CD4-positive, alpha-beta T cell treated with Interleukin-17A for 1 hour (primary cell): ENCODE measurements at regions not wholly inside any gene's neighbourhood (a gene's known extent, or its start where the extent isn't known, plus 50 kb on each side); places are given as distances from the start of the nearest gene placed in this dataset.
"Not testable (repeated sequence)": the region's sequence is repeated elsewhere in the genome, so short reads cannot be mapped to it uniquely, and the experiment has no call there.

Experiments used
- DNase-seq: peaks from one replicate; pipeline ENCODE4 v3.0.0-alpha.2; 2020

DNA sequence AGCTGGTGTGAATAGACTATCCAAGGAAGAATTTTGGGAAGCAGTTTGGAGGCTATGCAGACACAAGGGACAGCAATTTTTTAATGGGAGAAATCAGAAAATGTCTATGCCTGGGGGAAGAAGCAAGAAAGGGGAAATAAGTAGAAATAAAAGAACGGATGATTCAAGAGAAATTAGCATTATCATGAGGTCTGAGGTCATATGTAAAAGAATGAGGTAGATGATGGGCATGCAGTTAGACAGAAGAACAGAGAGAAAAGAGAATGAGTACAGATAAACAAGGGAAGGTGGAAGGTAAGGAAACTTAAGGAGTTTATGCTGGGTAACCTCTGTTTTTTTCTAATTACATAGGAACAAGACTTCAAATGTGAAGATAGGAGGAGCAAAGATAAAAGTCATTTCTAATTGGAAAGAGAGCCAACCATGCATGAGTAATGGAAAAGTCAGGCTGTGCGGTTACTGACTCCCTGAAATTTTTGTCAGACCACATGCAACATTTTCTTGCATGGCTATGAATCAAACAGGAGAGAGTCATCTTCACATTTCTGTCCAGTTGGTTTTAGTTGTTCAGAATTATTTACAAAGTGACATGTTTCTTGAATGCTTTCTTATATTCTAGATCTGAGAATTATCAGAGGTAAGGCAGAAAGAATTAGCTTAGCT is 101.0 kb upstream of the PIK3R1 start:
- DNase-seq, result no peak

DNA sequence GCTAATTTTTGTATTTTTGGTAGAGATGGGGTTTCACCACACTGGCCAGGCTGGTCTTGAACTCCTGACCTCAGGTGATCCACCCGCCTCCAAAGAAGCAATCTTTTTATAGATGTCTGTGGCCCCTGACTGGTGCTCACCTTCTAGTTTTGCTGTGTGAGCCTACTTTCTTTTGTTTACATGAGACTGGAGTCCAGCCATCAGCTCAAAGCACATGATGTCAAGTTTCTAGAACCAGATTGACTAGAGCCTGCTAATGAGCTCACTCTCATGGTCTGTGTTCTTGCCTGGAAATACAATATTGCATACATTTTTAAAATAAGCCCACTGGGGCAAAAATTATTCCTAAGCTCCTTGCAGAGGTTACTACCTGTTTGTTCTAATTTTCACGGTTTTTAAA is 102.9 kb upstream of the PIK3R1 start:
- DNase-seq, result no peak

DNA sequence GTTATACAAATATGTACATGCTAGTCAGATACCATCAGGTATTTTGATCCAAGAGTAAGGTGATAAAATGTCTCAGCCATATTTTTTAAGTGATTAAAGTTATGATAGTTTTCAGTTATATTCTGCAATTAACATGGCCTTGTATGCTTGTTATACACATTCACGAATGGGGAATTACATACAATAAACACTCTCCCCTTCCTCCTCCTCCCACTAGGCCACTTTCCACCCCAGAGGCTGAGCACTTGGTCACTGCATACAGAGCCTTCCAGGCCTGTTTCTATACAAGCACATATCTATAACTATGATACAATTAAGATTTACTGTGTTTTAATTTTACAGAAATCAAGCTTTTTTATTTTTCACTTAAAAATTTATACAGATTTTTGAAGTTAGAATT is 104.7 kb upstream of the PIK3R1 start:
- DNase-seq, result no peak

DNA sequence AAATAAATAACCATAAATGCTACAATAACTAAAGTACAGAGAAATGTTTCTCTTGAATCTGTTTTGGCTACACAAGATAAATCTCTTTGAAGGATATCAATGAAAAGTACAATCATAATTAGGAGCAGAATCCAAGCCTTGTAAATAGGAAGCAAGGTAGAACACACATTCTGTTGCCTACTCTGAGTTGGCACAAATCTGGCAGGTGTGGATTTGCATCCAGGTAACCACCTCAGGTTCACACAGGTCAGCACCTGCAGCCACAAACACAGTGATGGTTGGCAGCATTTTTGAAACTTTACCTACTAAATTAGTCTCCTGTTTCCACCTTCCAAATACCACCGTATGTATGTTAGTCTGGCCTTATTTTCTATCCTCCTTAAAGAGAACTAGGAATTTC is 105.3 kb upstream of the PIK3R1 start:
- DNase-seq, result no peak

DNA sequence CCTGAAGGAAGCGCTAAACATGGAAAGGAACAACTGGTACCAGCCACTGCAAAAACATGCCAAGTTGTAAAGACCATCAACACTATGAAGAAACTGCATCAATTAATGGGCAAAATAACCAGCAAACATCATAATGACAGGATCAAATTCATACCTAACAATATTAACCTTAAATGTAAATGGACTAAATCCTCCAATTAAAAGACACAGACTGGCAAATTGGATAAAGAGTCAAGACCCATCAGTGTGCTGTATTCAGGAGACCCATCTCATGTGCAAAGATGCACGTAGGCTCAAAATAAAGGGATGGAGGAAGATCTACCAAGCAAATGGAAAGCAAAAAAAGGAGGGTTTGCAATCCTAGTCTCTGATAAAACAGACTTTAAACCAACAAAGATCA is 111.3 kb upstream of the PIK3R1 start:
- DNase-seq, result not testable (repeated sequence)

DNA sequence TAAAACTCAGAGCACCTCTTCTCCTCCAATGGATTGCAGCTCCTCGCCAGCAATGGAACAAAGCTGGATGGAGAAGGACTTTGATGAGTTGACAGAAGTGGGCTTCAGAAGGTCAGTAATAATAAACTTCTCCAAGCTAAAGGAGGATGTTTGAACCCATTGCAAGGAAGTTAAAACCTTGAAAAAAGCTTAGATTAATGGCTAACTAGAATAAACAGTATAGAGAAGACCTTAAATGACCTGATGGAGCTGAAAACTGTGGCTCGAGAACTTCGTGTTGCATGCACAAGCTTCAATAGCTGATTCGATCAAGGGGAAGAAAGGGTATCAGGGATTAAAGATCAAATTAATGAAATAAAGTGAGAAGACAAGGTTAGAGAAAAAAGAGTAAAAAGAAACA is 112.3 kb upstream of the PIK3R1 start:
- DNase-seq, result not testable (repeated sequence)

DNA sequence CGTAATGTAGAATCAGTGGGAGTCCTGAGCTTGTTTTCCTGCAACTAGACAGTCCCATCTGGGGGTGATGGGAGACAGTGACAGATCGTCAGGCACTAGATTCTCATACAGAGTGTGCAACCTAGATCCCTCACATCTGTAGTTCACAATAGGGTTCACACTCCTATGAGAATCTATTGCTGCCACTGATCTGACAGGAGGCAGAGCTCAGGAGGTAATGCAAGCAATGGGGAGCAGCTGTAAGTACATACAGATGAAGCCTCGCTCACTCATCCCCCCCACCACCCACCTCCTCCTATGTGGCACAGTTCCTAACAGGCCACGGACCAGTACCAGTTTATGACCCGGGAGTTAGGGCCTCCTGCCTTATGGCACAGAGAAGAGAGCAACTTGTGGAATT is 116.2 kb upstream of the PIK3R1 start:
- DNase-seq, result no peak

DNA sequence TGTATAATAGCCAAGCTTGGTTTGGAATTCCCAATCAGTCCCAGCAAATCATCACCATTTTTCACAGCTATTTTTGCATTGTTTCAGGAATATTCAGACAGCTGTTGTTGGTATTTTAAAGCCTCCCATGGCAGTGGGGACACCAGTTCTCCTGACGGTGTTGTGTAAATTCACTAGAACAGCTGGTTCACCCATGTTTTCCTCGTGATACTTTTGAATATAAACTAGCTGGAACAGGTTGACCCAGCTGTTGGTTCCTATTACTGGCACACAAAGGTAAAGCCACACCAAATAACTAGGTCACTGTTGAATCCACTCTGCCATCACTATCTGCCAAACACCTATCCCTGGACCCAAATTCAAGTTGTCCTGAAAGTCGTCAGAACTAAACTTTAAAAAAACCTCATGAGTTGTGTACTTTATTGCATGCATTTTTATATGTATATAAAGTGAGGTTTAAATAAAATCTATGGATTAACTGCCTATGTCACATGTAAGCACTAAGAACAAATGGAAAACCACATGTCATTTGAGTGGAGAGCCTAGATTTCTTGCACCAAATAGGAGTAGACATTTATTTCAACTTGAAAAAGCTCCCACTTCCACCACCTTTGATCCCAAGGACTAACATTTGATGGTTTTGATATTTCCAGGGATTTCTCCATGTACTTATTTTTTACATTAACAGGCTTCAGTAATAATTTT is 121.9 kb upstream of the PIK3R1 start:
- no peak for DNase-seq

DNA sequence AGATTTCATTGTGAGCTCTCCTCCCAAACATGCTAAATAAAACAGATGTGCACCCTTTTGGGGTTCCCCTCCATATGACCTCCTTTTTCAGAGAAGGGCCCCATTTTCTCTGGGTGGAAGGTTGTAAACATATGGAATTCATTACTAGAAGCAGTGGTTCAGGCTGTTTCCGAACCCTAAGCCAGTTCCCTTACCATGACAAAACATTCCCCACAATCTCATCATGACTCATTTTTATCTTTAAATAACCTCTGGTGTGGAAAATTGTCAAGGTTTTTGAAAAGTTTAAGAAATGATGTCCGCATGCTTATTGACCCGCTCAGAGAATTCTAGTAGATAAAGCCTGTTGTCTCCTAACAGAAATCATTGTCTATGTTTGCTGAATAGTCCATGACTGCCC is 127.3 kb upstream of the PIK3R1 start:
- DNase-seq, result no peak

DNA sequence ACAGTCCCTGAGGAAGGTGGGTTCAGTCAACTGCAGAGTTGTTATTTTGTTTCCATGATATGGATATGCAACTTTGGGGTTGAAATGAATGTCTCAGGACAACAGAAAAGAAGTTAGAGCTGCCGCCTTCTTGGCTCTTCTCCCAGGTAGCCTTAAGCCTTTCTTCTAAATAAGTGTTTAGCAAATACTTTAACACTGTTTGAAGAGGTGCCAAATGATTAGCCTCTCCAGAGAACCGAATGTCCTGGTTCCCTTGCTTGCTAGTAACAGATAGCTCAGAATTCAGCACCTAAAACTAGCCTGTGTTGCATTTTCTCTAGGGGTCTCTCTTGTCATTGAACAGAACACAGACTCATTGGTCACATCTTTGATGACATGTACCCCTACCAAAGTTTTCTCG is 127.7 kb upstream of the PIK3R1 start:
- no peak for DNase-seq

DNA sequence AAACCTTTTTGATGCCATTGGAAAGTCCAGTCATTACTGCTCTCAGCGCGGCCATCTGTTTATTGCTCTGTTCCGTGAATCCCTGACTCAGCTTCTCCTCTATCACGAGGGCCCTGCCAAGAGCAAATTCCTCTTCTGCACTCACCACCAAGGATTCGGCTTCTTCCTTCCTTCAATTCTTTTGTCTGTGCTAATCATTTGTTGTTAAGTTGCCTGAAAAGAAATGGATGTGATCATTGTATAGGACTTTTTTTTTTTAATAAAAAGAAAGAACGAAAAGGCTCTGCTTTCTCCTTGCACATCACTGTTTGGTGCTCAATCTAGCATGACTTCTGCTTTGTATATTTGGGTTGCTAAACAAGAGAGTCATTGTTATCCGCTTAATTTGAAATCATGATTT is 128.7 kb upstream of the PIK3R1 start:
- DNase-seq, result no peak

DNA sequence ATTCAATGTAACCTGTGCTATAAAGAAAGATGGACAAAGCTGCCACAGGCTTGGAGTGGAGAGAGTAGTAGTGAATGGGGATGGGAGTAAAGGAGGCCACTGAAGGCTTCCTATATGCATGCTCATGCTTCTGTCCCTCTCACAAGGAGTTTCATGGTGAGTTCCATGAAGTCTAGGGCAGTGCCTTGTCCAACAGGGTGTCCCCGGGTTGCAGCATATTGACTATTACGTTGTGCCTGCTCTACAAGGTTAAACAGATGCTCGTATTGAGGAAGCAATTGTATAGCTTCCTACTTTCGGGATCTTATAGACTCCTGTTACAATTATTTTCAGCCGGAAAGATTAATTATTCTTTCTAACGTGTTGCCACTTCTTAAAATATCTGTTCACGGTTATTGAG is 129.1 kb upstream of the PIK3R1 start:
- no peak for DNase-seq

DNA sequence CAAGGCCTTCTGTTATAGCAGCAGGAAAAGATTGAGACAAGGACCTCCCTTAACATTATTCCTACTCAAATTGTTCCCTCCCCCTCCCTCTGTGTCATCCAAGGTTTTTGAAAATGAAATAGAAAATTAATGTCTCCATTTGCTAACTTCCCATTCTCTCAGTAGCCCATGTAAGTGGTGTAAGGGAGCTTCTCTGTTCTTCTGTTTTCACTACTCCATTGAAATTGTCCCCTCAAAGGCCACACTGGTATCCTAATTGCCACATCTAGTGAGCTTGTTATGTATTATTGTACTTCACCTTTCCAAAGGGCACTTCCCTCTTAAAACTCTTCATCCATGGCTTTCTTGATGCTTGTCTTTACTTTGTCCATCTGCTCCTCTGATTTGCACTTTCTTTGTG is 131.2 kb upstream of the PIK3R1 start:
- no peak for DNase-seq

DNA sequence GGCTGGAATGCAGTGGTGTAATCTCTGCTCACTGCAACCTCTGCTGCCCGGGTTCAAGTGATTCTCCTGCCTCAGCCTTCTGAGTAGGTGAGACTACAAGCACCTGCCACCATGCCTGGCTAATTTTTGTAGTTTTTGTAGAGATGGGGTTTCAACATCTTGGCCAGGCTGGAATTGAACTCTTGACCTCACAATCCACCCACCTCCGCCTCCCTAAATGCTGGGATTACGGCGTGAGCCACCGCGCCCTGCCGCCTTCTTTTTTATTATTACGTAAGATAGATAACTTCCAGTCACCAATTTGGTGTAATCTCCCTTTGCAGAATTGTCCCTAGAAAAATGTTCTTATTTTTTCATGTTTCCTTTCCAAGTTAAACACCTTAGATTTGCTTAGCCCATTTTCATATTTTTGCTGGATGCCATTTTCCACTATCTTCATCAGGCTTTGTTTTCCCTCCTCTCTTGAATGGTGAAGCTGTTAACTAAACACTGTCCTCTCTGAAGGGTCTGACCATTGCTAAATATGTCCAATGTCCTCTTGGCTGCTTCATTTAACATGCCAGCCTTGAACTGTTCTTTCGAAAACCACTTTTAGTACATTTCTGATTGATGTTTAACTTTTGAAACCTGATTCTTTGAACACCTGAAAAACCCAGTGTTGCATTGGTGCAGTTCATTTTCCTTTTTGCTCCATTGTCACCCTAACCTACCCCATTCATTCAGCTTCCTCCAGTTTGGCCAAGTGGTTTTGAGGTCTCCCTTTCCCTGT is 135.1 kb upstream of the PIK3R1 start:
- DNase-seq, result no peak

DNA sequence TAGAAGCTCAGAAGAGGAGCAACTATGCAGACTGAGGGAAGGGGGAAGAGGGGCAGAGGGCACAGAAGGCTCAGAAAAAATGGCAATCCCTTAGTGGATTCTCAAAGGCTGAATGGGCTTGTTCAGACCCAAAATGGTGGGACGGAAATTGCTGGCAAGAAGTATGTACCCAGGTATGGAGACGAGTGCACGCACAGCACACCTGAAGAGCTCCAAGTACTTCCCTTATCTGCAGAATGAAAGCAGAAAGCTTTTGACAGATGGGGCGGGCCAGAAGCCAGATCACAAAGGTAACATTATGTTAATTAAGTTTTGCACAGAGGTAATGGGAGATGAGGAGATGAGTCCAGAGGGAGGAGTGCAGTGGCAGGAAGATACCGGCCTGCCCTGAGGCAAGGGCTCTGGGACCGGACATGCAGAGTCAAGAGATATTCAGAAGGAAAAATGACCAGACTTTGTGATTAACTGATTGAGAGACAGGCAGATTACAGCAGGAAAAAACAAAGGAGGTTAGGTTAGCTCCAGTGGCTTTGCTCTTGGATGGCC is 138.1 kb upstream of the PIK3R1 start:
- DNase-seq, result no peak

DNA sequence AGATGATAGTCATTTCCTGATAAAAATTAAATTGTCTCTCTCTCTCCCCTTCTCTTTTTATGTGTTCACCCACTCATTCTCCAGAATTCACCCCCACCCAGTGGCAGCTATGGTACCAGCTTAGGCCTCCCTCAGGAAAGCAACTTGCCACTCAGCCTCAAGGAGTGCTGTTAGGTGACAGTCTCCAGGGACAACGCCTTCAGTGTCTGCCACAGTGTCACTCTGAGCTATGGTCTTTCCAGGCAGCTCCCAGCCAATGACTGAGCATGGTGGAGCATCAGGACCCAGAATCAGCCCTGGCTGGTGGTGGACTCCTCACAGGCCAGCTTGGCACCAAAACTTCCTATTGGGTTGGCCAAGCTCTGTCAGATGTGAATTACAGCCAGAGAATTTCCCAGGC is 140.9 kb upstream of the PIK3R1 start:
- DNase-seq, result no peak

DNA sequence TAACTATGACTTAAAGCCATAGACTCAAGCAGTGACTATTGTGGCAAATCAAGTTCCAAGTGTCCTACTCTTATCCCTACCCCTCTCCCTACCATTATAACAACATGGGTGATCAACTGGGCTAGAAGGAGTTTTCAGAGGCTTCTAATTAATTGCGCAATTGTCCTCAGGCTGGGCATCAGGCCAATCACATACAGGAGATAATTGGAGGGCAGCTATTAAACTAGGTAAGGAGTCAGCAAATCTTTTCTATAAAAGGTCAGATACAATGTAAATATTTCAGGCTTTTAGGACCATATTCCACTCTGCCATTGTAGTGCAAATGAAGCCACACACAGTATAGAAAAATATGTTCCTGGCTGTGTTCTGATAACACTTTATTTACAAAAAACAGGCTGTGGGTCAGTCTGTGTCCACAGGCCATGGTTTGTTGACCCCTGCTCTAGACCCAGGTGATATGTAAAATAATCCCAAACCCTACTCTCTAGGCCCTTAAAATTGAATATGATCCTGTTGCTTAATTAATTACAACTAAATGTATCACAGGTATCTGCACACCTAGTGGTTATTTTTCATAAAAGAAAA is 141.4 kb upstream of the PIK3R1 start:
- no peak for DNase-seq

DNA sequence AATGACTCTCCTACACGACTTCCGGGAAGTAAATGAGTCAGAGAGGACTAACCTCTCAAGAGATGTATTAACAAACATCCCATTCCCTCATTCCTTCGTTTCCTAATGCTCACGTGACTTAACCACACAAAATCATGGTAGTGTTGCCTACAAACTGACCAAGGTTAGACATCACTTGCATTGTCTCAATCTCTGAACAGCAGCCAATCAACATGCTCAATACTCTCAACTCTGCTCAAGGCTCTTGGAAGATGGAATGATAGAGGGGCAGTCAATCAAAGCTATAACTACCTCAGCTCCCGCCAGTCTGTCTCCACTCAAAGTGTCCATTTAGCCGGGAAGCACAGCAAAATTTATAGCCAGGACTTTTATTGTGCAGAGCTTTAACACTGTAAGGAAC is 143.8 kb upstream of the PIK3R1 start:
- no peak for DNase-seq

DNA sequence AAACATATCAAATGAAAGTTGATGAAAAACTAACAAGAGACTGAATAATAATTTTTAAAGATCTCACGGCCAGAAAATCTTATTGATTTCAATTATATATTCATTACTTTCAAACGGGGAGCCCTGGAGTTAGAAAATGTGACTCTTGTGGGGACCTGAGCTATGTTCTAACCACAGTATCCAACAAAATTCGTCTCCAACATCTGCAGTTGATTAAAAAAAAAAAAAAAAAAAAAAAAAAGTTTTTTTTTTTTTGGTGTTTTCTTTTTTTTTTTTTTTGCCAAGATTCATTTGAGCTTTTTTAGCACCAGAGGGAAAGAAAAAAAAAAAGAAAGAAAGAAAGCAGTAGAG is 144.3 kb upstream of the PIK3R1 start:
- DNase-seq, result no peak

DNA sequence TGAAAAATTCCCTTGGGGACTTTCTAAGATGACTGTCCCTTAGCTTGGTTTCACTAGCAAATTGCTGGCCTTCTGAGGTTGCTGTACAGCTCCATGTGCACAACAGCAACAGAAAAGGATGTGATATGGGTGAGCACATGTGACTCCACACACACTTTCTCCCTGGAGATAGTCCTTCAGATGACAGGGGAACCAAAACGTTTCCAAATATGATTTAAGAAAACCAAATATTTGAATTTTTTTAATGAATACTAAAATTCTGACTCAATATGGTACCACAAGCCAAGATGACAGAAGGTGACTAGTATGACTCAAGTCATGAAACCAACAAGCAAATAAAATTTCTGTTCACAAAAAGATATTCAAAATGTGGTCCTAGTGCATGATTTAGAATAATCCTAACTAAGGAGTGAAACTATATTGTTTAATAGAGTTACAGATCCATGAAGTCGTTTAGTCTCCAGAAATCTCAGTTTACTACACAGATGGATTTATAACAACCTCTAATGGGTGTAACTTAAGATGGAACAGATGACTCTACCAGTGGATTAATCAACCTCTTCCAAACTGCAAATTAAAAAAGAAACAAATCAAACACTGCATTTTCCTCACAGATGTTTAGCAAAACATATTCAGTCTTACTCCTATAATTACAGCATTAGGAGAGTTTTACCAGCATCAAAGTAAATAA is 144.8 kb upstream of the PIK3R1 start:
- DNase-seq, result no peak

DNA sequence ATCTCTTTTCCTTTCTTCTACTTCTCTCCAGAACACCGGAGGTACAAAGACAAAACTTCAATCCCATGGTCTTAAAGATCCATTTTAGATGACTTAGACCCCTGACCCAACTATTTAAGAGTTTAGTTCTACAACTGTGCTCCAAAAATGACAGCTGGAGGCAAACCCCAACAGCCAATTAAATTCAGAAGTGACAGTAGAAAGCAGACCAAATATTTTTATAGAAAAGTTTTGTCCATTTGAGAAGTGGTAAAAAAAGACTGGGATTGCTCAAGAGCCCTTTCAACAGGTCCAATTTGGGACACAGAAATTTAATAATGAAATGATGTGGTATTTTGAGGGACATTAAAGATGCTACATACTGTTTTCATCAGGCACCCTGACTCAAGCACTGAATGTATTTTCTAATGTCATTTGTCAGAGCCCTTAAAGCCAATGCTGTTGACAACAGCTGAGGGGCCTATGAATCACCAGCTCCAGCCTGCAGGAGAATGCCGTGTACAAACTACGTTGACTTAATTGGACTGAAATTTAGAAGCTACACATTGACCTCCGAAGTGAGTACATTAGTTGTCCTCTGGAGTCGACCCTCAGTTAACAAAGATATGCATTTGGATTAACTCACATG is 147.5 kb upstream of the PIK3R1 start:
- DNase-seq, result no peak

DNA sequence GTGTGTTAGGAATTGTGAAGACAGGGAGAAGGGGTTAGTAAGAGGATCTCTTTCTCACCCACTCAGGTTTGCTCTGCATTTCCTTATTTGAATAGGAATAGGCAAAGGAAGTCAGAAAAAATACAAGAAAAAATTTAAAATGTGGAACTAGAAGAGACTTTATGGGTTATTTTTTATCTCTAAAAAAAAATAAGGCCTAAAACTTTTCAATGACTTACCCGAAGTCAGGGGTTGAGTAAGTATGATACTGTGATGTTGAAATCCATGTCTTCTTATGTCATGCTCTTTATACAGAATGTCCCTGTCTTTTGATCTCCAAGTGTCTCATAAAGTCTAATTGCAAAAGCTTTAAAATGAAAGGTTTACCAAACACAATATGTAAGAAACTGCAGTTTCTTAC is 148.3 kb upstream of the PIK3R1 start:
- no peak for DNase-seq
